RPMI8226 (cell line): ENCODE measurements at regions not wholly inside any gene's neighbourhood (a gene's known extent, or its start where the extent isn't known, plus 50 kb on each side); places are given as distances from the start of the nearest gene placed in this dataset.

Experiments used
- DNase-seq: peaks from one replicate; pipeline ENCODE4 v3.0.0-alpha.2; 2015

GRCh38 chr11:119488256-119488995 lies 65.5 kb upstream of the THY1 start:
- DNase-seq: no peak

GRCh38 chr11:119486691-119487259 lies 63.8 kb upstream of the THY1 start:
- no peak for DNase-seq

- DNase-seq: no peak
Measured at GRCh38 chr11:119486016-119486415, 63.0 kb upstream of the THY1 start.

GRCh38 chr11:119484741-119485605 lies 62.0 kb upstream of the THY1 start:
- DNase-seq: peak; percentile 25

- DNase-seq: no peak
Measured at GRCh38 chr11:119483881-119484371, 61.0 kb upstream of the THY1 start.

- DNase-seq: no peak
Measured at GRCh38 chr11:119483341-119483880, 60.4 kb upstream of the THY1 start.

- DNase-seq: no peak
Measured at GRCh38 chr11:119482521-119483011, 59.6 kb upstream of the THY1 start.

GRCh38 chr11:119481667-119482400 lies 58.9 kb upstream of the THY1 start:
- no peak for DNase-seq

- DNase-seq: peak; percentile 60
Measured at GRCh38 chr11:119481021-119481666, 58.2 kb upstream of the THY1 start.

- no peak for DNase-seq
Measured at GRCh38 chr11:119480380-119481020, 57.5 kb upstream of the THY1 start.

GRCh38 chr11:119479685-119480275 lies 56.8 kb upstream of the THY1 start:
- DNase-seq: peak; percentile 34

- no peak for DNase-seq
Measured at GRCh38 chr11:119478711-119479285, 55.8 kb upstream of the THY1 start.

GRCh38 chr11:119476666-119477331 lies 53.8 kb upstream of the THY1 start:
- DNase-seq: no peak

- no peak for DNase-seq
Measured at GRCh38 chr11:119476038-119476437, 53.1 kb upstream of the THY1 start.

- peak; percentile 46 for DNase-seq
Measured at GRCh38 chr11:119474682-119475596, 52.0 kb upstream of the THY1 start.

- DNase-seq: no peak
Measured at GRCh38 chr11:119473901-119474681, 51.1 kb upstream of the THY1 start.

GRCh38 chr11:119473226-119473625 lies 50.3 kb upstream of the THY1 start:
- DNase-seq: no peak

- DNase-seq: no peak
Measured at GRCh38 chr11:119472856-119473222, 49.9 kb upstream of the THY1 start.
